GM12878 (cell line): ENCODE measurements at regions not wholly inside any gene's neighbourhood (a gene's known extent, or its start where the extent isn't known, plus 50 kb on each side); places are given as distances from the start of the nearest gene placed in this dataset.

Experiments used
- ATAC-seq: fragments of 200-7000 bp; cut with Tn5 transposase; 3 replicates; pipeline ENCODE4 v1.9.1; 2020; ENCODE audit warnings: mild to moderate bottlenecking, moderate library complexity
- BruUV-seq: library from RNA; stranded (reverse); fragments of 400-500 nt; replicated peaks from 2 replicates; lab custom pipeline; 2021; lab: Mats Ljungman, UMichigan
- CTCF ChIA-PET: fragments of 300-600 bp; sonication (Branson Sonifier 250); formaldehyde crosslinking; extraction: SDS; loops from one replicate; lab custom pipeline; 2021; ENCODE audit warnings: inconsistent platforms; lab: Yijun Ruan, JAX
- POLR2A ChIA-PET: fragments of 350-600 bp; formaldehyde crosslinking; extraction: SDS; loops from one replicate; lab custom pipeline; 2021; ENCODE audit warnings: inconsistent platforms; lab: Charles Lee
- RAD21 ChIA-PET: fragments of 300-600 bp; sonication (Branson Sonifier 250); formaldehyde crosslinking; loops from one replicate; lab custom pipeline; 2023; ENCODE audit warnings: antibody characterized with exemption; ENCODE audit not compliant: unreplicated experiment; lab: Charles Lee
- SMC1A ChIA-PET: fragments of 300-600 bp; sonication (Branson Sonifier 250); formaldehyde crosslinking; loops from one replicate; lab custom pipeline; 2023; ENCODE audit not compliant: unreplicated experiment, uncharacterized antibody; lab: Charles Lee
- DNase-seq: peaks from one replicate; pipeline ENCODE4 v3.0.0-alpha.2; 2011; ENCODE audit warnings: low read depth, low spot score
- FAIRE-seq: peaks from 3 replicates; lab custom pipeline; 2011; peaks lifted over from hg19 to GRCh38; lab: Jason Lieb, UNC
- H2AFZ ChIP-seq: 2 replicates; pipeline ENCODE4 v1.6.0; 2011; ENCODE audit warnings: low read depth, low read length, control low read depth; ENCODE audit not compliant: control insufficient read depth
- H3K27ac ChIP-seq: 2 replicates; pipeline ENCODE4 v1.5.1; 2011; ENCODE audit warnings: control low read depth; ENCODE audit not compliant: control insufficient read depth, insufficient read depth
- H3K27me3 ChIP-seq, 2 experiments: replicated peaks in 1 of 2; 2 replicates each; pipeline versions ENCODE4 v1.6.0 to v1.6.1; 2011; ENCODE audit warnings: low read length in 1 of 2; ENCODE audit not compliant: control insufficient read depth in 2 of 2, insufficient read depth in 2 of 2
- H3K36me3 ChIP-seq, 2 experiments: 2 replicates each; pipeline ENCODE4 v1.5.1; 2011; ENCODE audit warnings: low read length in 1 of 2; ENCODE audit not compliant: control insufficient read depth in 2 of 2, insufficient read depth in 2 of 2
- H3K4me1 ChIP-seq: 2 replicates; pipeline ENCODE4 v1.6.1; 2011; ENCODE audit warnings: mild to moderate bottlenecking, low read length, moderate library complexity, mixed read lengths; ENCODE audit not compliant: control insufficient read depth, insufficient read depth
- H3K4me2 ChIP-seq: 2 replicates; pipeline ENCODE4 v1.6.0; 2011; ENCODE audit warnings: control low read depth; ENCODE audit not compliant: control insufficient read depth, insufficient read depth
- H3K4me3 ChIP-seq: fragments of 200-600 bp; sonication (generic); 2 replicates; pipeline ENCODE4 v1.5.1; 2016
- H3K79me2 ChIP-seq: 2 replicates; pipeline ENCODE4 v1.6.0; 2011; ENCODE audit warnings: low read length; ENCODE audit not compliant: control insufficient read depth, insufficient read depth
- H3K9ac ChIP-seq: 2 replicates; pipeline ENCODE4 v1.8.0; 2011; ENCODE audit warnings: low read length, control low read depth, mixed read lengths; ENCODE audit not compliant: control insufficient read depth, insufficient read depth
- H3K9me3 ChIP-seq: replicated peaks from 3 replicates; pipeline ENCODE4 v1.5.1; 2011; ENCODE audit warnings: mild to moderate bottlenecking, low read length; ENCODE audit not compliant: control insufficient read depth, insufficient read depth
- H4K20me1 ChIP-seq: 2 replicates; pipeline ENCODE4 v1.6.0; 2011; ENCODE audit not compliant: control insufficient read depth, insufficient read depth
- BCL11A ChIP-seq: IDR thresholded peaks from 2 replicates; pipeline ENCODE4 v1.6.1; 2011; ENCODE audit warnings: low read depth, low read length
- CBX3 ChIP-seq: fragments of 200-600 bp; sonication (generic); IDR thresholded peaks from 2 replicates; pipeline ENCODE4 v1.6.1; 2016; ENCODE audit warnings: low read depth, borderline replicate concordance
- CBX5 ChIP-seq: sonication (generic); IDR thresholded peaks from 2 replicates; pipeline ENCODE4 v1.6.1; 2016; ENCODE audit warnings: low read depth, moderate library complexity, mild to moderate bottlenecking, inconsistent platforms
- CREM ChIP-seq: IDR thresholded peaks from 2 replicates; pipeline ENCODE4 v1.6.1; 2014; ENCODE audit warnings: antibody characterized with exemption, low read depth
- EZH2 ChIP-seq: IDR thresholded peaks from 2 replicates; pipeline ENCODE4 v1.6.1; 2012; ENCODE audit warnings: low read depth, mild to moderate bottlenecking, control low read depth, inconsistent platforms, low read length, borderline replicate concordance; ENCODE audit not compliant: control insufficient read depth
- FOXM1 ChIP-seq: IDR thresholded peaks from 2 replicates; pipeline ENCODE4 v1.6.1; 2012; ENCODE audit warnings: low read depth, mild to moderate bottlenecking, inconsistent platforms, low read length, moderate library complexity
- GATAD2B ChIP-seq: fragments of 450-650 bp; conservative IDR thresholded peaks from 2 replicates; pipeline ENCODE4 v1.6.1; 2017; ENCODE audit warnings: low read depth, mild to moderate bottlenecking, moderate library complexity
- KDM1A ChIP-seq: fragments of 200-600 bp; sonication (generic); IDR thresholded peaks from 2 replicates; pipeline ENCODE4 v1.6.1; 2016; ENCODE audit warnings: borderline replicate concordance
- MTA2 ChIP-seq: fragments of 450-650 bp; IDR thresholded peaks from 2 replicates; pipeline ENCODE4 v1.6.1; 2016; ENCODE audit warnings: low read depth, mild to moderate bottlenecking, moderate library complexity
- MTA3 ChIP-seq: IDR thresholded peaks from 2 replicates; pipeline ENCODE4 v1.6.1; 2012; ENCODE audit warnings: low read length, inconsistent platforms, borderline replicate concordance
- MYC ChIP-seq: IDR thresholded peaks from 2 replicates; pipeline ENCODE4 v1.6.1; 2011; ENCODE audit warnings: mild to moderate bottlenecking, low read length, moderate library complexity, inconsistent platforms; ENCODE audit not compliant: insufficient read depth, insufficient replicate concordance, insufficient read length, severe bottlenecking
- NR2C1 ChIP-seq: fragments of 450-650 bp; IDR thresholded peaks from 2 replicates; pipeline ENCODE4 v1.6.1; 2017; ENCODE audit warnings: antibody characterized with exemption, mild to moderate bottlenecking, moderate library complexity
- NRF1 ChIP-seq: conservative IDR thresholded peaks from 2 replicates; pipeline ENCODE4 v1.6.1; 2011; ENCODE audit warnings: mild to moderate bottlenecking, low read depth, low read length, improper control_type of control experiment
- RAD21 ChIP-seq: IDR thresholded peaks from 2 replicates; pipeline ENCODE4 v1.6.1; 2011; ENCODE audit warnings: mild to moderate bottlenecking, low read depth, low read length, moderate library complexity; ENCODE audit not compliant: insufficient read depth
- RAD51 ChIP-seq: fragments of 450-650 bp; IDR thresholded peaks from 2 replicates; pipeline ENCODE4 v1.6.1; 2016; ENCODE audit warnings: moderate library complexity, mild to moderate bottlenecking, inconsistent platforms
- SMAD1 ChIP-seq: fragments of 450-650 bp; IDR thresholded peaks from 2 replicates; pipeline ENCODE4 v1.6.1; 2018; ENCODE audit warnings: mild to moderate bottlenecking, low read depth; ENCODE audit not compliant: partially characterized antibody
- TAF1 ChIP-seq: IDR thresholded peaks from 2 replicates; pipeline ENCODE4 v1.6.1; 2011; ENCODE audit warnings: mild to moderate bottlenecking, low read depth, low read length, borderline replicate concordance
- TBL1XR1 ChIP-seq: IDR thresholded peaks from 2 replicates; pipeline ENCODE4 v1.6.1; 2012; ENCODE audit warnings: low read depth, low read length, improper control_type of control experiment
- TCF12 ChIP-seq: IDR thresholded peaks from 2 replicates; pipeline ENCODE4 v1.6.1; 2011; ENCODE audit warnings: low read depth, mild to moderate bottlenecking, low read length
- WGBS: methylation state at CpG from one replicate; pipeline ENCODE4 v1.1.6; 2016; ENCODE audit warnings: low lambda C conversion rate; ENCODE audit not compliant: insufficient replicate concordance, insufficient coverage; ENCODE audit errors: missing lambda C conversion rate; 5-methylcytosine and 5-hydroxymethylcytosine counted together
- in situ Hi-C: fragments of 300-500 bp; cut with MboI; formaldehyde crosslinking; loops from 9 replicates; pipeline ENCODE4 v1.14.3; 2018; ENCODE audit warnings: mixed read lengths
- intact Hi-C: fragments of 100-400 bp; cut with micrococcal nuclease; formaldehyde crosslinking; loops from one replicate; pipeline ENCODE4 v1.14.2; 2022; ENCODE audit not compliant: unreplicated experiment

DNA sequence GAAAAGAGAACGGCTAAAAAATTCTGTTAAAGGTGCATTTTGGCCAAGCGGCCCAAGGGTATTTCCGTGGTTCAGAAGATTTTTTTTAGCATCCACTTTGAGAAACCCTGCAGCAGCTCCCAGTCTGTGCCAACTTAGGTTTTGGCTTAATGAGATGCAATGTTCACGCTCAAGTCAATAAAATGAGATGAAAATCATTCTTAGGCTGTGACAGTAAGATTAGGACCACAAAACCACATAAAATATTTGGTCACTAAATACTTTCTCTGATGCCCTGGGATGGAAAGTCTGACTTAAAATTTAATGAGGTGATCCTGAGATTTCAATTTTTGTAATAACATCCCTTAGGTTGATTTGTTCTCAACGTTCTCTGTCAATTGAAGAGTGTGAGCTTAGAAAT is 74.2 kb upstream of the FHL2 start (continued):
- TF ChIP-seq TAF1 (no peak), KDM1A (no peak), CBX3 (no peak), NRF1 (no peak)

DNA sequence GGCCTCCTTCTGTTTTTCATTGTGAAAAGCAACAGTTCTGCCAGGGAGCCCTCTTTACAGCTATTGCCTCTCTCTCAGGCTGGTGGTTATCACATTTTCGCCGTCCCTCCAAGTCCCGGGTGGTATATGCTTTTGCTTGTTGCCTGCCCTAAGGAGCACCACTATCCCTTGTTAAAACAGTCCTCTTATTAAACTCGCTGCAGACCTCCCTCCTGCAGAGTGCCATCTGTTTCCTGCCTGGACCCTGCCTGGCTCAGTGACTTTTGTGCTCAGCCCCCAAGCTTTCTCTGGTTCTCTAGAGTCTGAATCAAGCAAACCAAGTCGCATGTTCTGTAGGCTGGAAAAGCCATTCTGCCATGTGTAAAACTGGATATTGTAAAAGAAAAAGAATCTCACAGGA is 72.1 kb upstream of the FHL2 start:
- ChIA-PET POLR2A (no interaction called here), CTCF (interaction anchor here (0.6 kb wide), 1 partner anchor 643 kb away, joined by 3 read pairs; no protein-coding TSS in a partner anchor), RAD21 (no interaction called here), SMC1A (no interaction called here)
- no TSS peak for BruUV-seq
- Histone ChIP-seq H3K4me2 (no peak overlapping the region), H3K79me2 (no peaks in the 10 kb centered on the region), H3K9me3 (no peaks in the 10 kb centered on the region), H3K27ac (no peak overlapping the region), H3K27me3 (peaks cover 0 to 4% of the 10 kb centered on the region in 2 experiments; a peak in 2 of 4 replicates), H3K4me3 (no peak overlapping the region), H3K9ac (no peak overlapping the region), H3K36me3 (no peaks in the 10 kb centered on the region), H3K4me1 (no peaks in the 10 kb centered on the region), H4K20me1 (no peaks in the 10 kb centered on the region), H2AFZ (no peak overlapping the region)
- FAIRE-seq (no peak), ATAC-seq (no peak), DNase-seq (no peak)
- TF ChIP-seq CREM (no peak), TBL1XR1 (no peak), NR2C1 (no peak), CBX5 (no peak), MTA2 (no peak), RAD51 (no peak), GATAD2B (no peak), CBX3 (no peak), SMAD1 (no peak), TCF12 (no peak), MYC (no peak), EZH2 (no peak), RAD21 (no peak), NRF1 (no peak), FOXM1 (no peak), MTA3 (no peak), BCL11A (no peak)
- 15% methylated on average over 5 of the region's 5 CpGs for WGBS
- in situ Hi-C loops, result no loop called here
- intact Hi-C loops, result no loop called here
